ENCODE measurements at regions not wholly inside any gene's neighbourhood (a gene's known extent, or its start where the extent isn't known, plus 50 kb on each side); places are given as distances from the start of the nearest gene placed in this dataset.
"Not testable (repeated sequence)": the region's sequence is repeated elsewhere in the genome, so short reads cannot be mapped to it uniquely, and the experiment has no call there.

GRCh38 chr5:9841516-9842170 lies 211.5 kb upstream of the TAS2R1 start:
- no peak for DNase-seq

GRCh38 chr5:9838916-9839315 lies 208.8 kb upstream of the TAS2R1 start:
- peak; percentile 40 for DNase-seq

GRCh38 chr5:9834871-9835770 lies 205.0 kb upstream of the TAS2R1 start:
- no peak for DNase-seq

- no peak for DNase-seq
Observed at GRCh38 chr5:9833871-9834270, 203.7 kb upstream of the TAS2R1 start.

DNA sequence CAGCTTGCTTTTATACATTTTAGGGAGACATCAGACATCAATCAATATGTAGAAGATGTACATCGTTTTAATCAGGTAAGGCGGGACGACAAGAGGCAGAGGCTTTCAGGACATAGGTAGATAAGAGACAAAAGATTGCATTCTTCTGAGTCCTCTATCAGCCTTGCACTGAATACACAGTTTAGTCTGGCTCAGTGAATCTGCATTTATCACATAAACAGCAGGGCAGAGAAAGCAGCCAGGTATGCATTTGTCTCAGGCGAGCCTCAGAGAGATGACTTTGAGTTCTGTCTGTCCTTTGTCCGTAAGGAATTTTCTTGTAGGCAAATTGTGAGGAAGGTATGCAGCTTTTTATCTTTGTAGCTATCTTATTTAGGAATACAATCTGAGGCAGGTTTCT lies 202.8 kb upstream of the TAS2R1 start:
- DNase-seq, result no peak

- DNase-seq, result no peak
Observed at GRCh38 chr5:9831823-9832222, 201.7 kb upstream of the TAS2R1 start.

DNA sequence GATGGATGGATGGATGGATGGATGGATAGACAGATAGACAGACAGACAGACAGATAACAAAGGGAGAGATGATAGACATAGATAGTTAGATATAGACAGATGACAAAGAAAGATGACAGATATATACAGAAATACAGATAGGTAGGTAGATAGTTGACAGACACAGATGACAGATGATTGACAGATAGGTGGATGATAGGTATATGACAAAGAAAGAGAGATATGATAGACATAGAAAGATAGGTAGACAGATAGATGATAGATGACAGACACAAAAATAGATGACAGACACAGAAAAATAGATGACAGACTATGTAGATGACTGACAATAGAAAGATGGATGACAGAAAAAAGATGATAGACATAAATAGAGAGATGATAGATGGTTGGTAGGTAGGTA lies 200.0 kb upstream of the TAS2R1 start:
- no peak for DNase-seq

DNA sequence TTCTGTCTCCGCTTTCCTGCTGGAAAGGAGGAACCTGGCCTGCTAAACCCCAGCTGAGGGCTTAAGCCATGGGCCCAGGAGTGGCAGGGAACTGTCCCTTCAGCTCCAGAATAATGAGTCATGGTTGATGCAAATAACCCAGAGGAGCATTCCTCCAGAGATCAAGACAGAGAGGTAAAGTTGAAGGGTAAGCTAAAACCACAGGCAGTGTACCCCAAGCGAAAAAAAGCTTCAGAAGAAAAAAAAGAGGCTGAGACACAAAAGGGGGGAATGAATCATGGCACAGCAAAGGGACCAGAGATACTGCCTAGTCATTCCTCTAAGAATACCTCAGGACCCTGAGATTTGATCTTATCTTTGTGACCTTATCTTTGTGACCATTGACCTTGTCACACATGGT lies 199.5 kb upstream of the TAS2R1 start:
- no peak for DNase-seq

GRCh38 chr5:9820691-9821449 lies 190.7 kb upstream of the TAS2R1 start:
- DNase-seq, result peak; percentile 58

DNA sequence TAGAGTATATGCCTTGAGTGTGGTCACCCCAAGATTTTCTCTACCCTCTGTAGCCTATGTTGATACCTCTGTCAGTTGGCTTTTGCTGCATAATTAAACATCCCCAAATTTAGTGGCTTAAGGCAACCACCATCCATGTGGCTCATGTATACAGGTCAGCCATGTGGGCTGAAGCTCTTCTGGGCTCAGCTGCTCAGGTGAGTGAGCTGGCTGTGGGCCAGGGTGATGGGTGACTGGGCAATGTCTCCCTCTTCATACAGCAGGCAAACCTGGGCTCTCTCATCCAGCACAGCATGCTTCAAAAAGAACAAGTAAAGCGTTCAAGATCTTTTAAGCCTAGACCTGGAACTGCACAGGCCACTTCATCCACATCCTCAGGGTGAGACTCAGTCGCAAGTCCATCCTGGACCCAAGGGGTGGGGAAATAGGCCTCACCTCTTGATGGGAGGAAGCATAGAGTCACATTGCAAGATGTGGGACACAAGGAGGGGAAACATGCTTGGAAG lies 188.2 kb upstream of the TAS2R1 start:
- no peak for DNase-seq

DNA sequence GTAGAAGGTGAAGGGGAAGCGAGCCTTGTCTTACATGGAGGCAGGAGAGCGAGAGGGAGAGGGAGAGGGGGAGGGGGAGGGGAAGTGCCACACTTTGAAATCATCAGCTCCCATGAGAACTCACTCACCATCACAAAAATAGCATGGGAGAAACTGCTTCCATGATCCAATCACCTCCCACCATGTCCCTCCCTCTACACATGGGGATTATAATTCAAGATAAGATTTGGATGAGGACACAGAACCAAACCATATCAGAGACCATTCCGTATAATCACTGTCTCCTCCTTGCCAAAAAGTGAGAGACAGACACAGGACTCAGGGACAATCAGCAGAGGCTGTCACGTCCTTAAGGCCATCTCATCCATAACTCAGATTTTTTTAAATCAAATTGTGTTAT lies 187.7 kb upstream of the TAS2R1 start:
- no peak for DNase-seq

DNA sequence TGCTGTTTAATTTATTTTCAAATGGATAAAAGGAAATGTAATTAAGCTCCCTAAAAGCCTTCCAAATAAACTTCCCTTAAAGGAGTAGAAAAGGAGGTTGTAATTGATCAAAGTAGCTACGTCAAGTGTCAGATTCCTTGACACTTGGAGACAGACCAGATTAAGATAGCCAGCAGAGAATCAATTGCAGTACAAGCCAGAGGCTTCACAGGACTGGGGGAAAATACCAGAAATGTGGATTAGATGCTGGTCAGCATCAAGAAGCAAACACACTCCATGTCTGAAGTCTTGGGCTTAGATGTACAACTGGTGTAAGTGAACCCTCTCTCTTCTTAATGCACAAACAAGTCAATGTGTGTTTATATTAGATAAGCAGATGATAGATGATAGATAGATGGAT lies 184.9 kb upstream of the TAS2R1 start:
- no peak for DNase-seq

- no peak for DNase-seq
Observed at GRCh38 chr5:9813305-9813704, 183.2 kb upstream of the TAS2R1 start.

DNA sequence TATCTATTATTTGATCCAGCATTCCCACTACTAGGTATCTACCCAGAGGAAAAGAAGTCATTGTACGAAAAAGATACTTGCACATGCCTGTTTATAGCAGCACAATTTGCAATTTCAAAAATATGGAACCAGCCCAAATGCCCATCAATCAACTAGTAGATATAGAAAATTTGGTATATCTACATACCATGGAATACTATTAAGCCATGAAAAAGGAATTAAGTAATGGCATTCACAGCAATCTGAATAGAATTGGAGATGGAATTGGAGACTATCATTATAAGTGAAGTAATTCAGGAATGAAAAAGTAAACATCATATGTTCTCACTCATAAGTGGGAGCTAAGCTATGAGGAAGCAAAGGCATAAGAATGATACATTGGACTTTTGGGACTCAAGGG lies 177.2 kb upstream of the TAS2R1 start:
- DNase-seq, result not testable (repeated sequence)

GRCh38 chr5:9801908-9802307 lies 171.8 kb upstream of the TAS2R1 start:
- no peak for DNase-seq

- no peak for DNase-seq
Observed at GRCh38 chr5:9799606-9800005, 169.5 kb upstream of the TAS2R1 start.

DNA sequence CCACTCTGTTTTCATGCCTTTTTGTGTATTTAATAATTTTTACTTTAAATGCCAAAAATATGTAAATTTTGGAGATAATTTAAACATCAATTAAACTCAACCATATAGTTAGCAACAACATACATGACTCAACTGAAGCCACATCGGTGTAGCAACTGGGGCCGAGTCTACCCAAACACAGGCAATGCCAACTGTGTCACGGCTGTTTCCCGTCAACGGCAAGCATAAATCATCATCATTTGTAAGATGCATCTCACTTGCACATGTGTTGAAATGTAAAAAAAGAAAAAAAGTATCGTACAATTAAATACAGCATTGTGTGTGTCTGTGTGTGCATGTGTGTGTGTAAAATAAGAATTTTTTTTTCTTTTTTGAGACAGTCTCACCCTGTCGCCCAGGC lies 160.1 kb upstream of the TAS2R1 start:
- no peak for DNase-seq

DNA sequence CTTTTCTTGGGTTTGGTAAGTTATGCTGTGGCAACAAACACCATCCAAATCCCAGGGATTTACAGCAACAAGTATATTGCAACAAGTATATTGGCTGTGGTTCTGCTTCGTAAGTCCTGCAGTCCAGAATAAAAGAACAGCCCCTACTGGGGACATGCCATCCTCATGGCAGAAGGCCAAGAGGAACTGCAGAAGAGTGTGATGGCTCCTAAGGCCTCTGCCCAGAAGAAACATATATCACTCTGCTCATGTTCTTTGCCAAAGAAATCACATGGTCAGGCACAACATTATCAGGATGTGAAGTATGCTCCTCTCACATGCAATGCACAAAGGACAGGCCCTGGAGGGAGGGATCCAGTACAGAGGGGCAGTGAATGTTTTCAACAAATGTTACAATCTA lies 159.6 kb upstream of the TAS2R1 start:
- DNase-seq, result no peak

DNA sequence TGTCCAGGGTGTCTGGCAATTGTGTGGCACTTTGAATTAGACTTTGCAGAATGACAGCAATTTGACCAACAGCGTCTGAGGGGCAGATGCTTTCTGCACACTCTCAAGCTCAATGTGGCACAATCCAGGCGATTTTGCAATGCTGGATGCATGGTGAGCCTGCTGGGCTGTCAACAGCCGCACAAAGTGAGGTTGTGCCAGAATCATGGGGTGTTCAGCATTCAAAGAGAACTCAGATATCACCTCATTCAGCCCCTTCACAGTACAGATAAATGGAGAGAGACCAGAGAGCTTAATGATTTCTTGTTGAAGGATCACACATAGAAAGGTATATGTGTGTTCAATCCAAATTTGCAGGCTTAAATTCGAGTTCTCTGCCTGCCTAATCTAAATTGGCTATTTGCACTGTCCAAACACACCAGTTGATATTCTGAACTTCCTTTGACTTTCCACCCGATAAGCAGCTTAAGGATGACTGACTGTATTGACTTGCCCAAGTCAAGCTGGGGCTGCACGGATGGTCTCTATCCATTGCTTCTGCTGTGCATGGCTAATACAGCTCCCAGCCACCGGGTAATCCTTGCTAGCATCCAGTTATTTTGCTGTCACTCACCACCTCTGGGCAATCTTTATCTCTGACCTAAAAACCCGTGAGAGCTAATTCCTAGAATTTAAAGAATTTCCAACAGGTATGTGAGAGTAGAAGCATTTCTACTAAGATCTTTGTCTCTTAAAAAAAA lies 157.9 kb upstream of the TAS2R1 start:
- no peak for DNase-seq

- no peak for DNase-seq
Observed at GRCh38 chr5:9786380-9787360, 156.5 kb upstream of the TAS2R1 start.

GRCh38 chr5:9785751-9786150 lies 155.6 kb upstream of the TAS2R1 start:
- no peak for DNase-seq
